SU-DHL-6 (cell line): ENCODE measurements at regions not wholly inside any gene's neighbourhood (a gene's known extent, or its start where the extent isn't known, plus 50 kb on each side); places are given as distances from the start of the nearest gene placed in this dataset.

ENCODE experiments used
- H2AFZ ChIP-seq: fragments of 200-600 bp; sonication (generic); 2 replicates; pipeline ENCODE4 v1.6.1; 2014; ENCODE audit warnings: low read depth, mild to moderate bottlenecking, moderate library complexity, mixed read lengths, antibody characterized with exemption, low read length; ENCODE audit not compliant: severe bottlenecking
- H3F3A ChIP-seq: fragments of 200-600 bp; shearing (Covaris generic); 2 replicates; pipeline ENCODE4 v1.6.0; 2016; ENCODE audit warnings: antibody characterized with exemption, mild to moderate bottlenecking; ENCODE audit not compliant: insufficient read depth
- H3K27ac ChIP-seq: fragments of 200-600 bp; sonication (generic); 2 replicates; pipeline ENCODE4 v1.5.1; 2016; ENCODE audit warnings: low read depth, mild to moderate bottlenecking, low read length, moderate library complexity, mixed read lengths
- H3K27me3 ChIP-seq: fragments of 200-600 bp; sonication (generic), shearing (Covaris generic); 2 replicates; pipeline ENCODE4 v1.6.0; 2014; ENCODE audit warnings: mild to moderate bottlenecking, low read length
- H3K36me3 ChIP-seq: fragments of 200-600 bp; sonication (generic); 2 replicates; pipeline ENCODE4 v1.6.1; 2014; ENCODE audit warnings: mild to moderate bottlenecking, low read length, mixed read lengths
- H3K4me2 ChIP-seq: fragments of 300-600, 200-600 bp; shearing (Covaris generic), sonication (generic); 2 replicates; pipeline ENCODE4 v1.6.0; 2014; ENCODE audit warnings: low read length, low read depth, mild to moderate bottlenecking; ENCODE audit not compliant: poor library complexity, severe bottlenecking
- H3K4me3 ChIP-seq: fragments of 200-600 bp; sonication (generic); 2 replicates; pipeline ENCODE4 v1.5.1; 2014; ENCODE audit warnings: antibody characterized with exemption, low read length, mild to moderate bottlenecking, mixed read lengths; ENCODE audit not compliant: insufficient read depth, poor library complexity, severe bottlenecking
- H3K79me2 ChIP-seq: fragments of 200-600 bp; sonication (generic); 2 replicates; pipeline ENCODE4 v1.6.1; 2014; ENCODE audit warnings: mild to moderate bottlenecking, low read length, moderate library complexity; ENCODE audit not compliant: insufficient read depth
- H3K9ac ChIP-seq: fragments of 200-600 bp; sonication (generic); 2 replicates; pipeline ENCODE4 v1.7.0; 2014; ENCODE audit warnings: mild to moderate bottlenecking, low read length
- H3K9me2 ChIP-seq: fragments of 200-600 bp; sonication (generic); replicated peaks from 2 replicates; pipeline ENCODE4 v1.6.1; 2014; ENCODE audit warnings: low read length; ENCODE audit not compliant: insufficient read depth
- H3K9me3 ChIP-seq: fragments of 200-600 bp; sonication (generic); 2 replicates; pipeline ENCODE4 v1.6.1; 2014; ENCODE audit warnings: low read length, mixed read lengths; ENCODE audit not compliant: insufficient read depth
- H4K20me1 ChIP-seq: fragments of 200-600 bp; sonication (generic); 2 replicates; pipeline ENCODE4 v1.6.1; 2014; ENCODE audit warnings: low read depth, mild to moderate bottlenecking, antibody characterized with exemption, low read length, moderate library complexity, mixed read lengths
- CTCF ChIP-seq: fragments of 200-600 bp; sonication (generic); IDR thresholded peaks from one replicate; pipeline ENCODE4 v1.5.1; 2017; ENCODE audit warnings: antibody characterized with exemption, mild to moderate bottlenecking, low read length, moderate library complexity; ENCODE audit not compliant: insufficient read depth, poor library complexity, severe bottlenecking
- EZH2phosphoT487 ChIP-seq: fragments of 200-600 bp; sonication (generic), shearing (Covaris generic); conservative IDR thresholded peaks from 2 replicates; pipeline ENCODE4 v1.6.1; 2018; ENCODE audit warnings: mild to moderate bottlenecking, antibody characterized with exemption, low read length, moderate library complexity, mixed read lengths

- Histone ChIP-seq H3F3A (no peaks in the 10 kb centered on the region), H3K79me2 (no peaks in the 10 kb centered on the region), H3K9ac (no peak overlapping the region), H3K4me2 (no peak overlapping the region), H4K20me1 (no peaks in the 10 kb centered on the region), H2AFZ (no peak overlapping the region), H3K27me3 (no peaks in the 10 kb centered on the region), H3K9me2 (no peaks in the 10 kb centered on the region), H3K36me3 (no peaks in the 10 kb centered on the region), H3K4me3 (no peak overlapping the region), H3K27ac (no peak overlapping the region), H3K9me3 (no peaks in the 10 kb centered on the region)
- TF ChIP-seq CTCF (no peak), EZH2phosphoT487 (no peak)
Measured at GRCh38 chr18:2302012-2302411, 269.3 kb downstream of the METTL4 start.

GRCh38 chr18:2302628-2303516 lies 268.4 kb downstream of the METTL4 start:
- no peak overlapping the region for H3K9ac ChIP-seq
- H3K27ac ChIP-seq, result no peak overlapping the region
- H3F3A ChIP-seq, result no peaks in the 10 kb centered on the region
- no peaks in the 10 kb centered on the region for H3K27me3 ChIP-seq
- no peaks in the 10 kb centered on the region for H4K20me1 ChIP-seq
- H3K36me3 ChIP-seq, result no peaks in the 10 kb centered on the region
- TF ChIP-seq CTCF (no peak), EZH2phosphoT487 (no peak)
- no peak overlapping the region for H3K4me2 ChIP-seq
- no peak overlapping the region for H3K4me3 ChIP-seq
- no peaks in the 10 kb centered on the region for H3K9me2 ChIP-seq
- H2AFZ ChIP-seq, result no peak overlapping the region
- no peaks in the 10 kb centered on the region for H3K9me3 ChIP-seq
- no peaks in the 10 kb centered on the region for H3K79me2 ChIP-seq

- H3K36me3 ChIP-seq, result no peaks in the 10 kb centered on the region
- no peaks in the 10 kb centered on the region for H3K79me2 ChIP-seq
- no peaks in the 10 kb centered on the region for H4K20me1 ChIP-seq
- H3K9me2 ChIP-seq, result no peaks in the 10 kb centered on the region
- H3K27me3 ChIP-seq, result no peaks in the 10 kb centered on the region
- no peaks in the 10 kb centered on the region for H3K9me3 ChIP-seq
- no peak overlapping the region for H2AFZ ChIP-seq
- H3K27ac ChIP-seq, result no peak overlapping the region
- H3K4me3 ChIP-seq, result no peak overlapping the region
- H3K4me2 ChIP-seq, result no peak overlapping the region
- no peaks in the 10 kb centered on the region for H3F3A ChIP-seq
- H3K9ac ChIP-seq, result no peak overlapping the region
- TF ChIP-seq EZH2phosphoT487 (no peak), CTCF (no peak)
Measured at GRCh38 chr18:2303517-2304238, 267.6 kb downstream of the METTL4 start.
